ENCODE measurements at regions not wholly inside any gene's neighbourhood (a gene's known extent, or its start where the extent isn't known, plus 50 kb on each side); places are given as distances from the start of the nearest gene placed in this dataset.

DNA sequence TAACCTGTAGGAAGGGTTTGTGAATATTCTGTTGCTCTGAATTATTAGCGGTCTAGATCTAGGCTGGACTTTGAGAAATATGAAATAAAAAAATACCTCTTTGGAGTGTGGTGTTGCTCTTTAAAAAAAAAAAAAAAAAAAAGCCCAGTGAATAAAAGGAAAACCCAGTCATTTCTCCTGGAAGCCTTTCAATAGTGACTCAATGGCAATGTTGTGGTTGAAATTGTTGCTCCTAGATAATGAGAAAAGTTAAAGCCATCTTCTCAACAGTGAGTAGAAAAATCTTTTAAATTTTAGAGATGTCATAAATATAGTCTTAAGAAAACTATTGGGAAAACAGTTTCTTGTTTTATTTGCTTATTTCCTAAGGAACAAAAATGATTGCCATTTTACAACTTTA lies 135.3 kb downstream of the RFC3 start:
- no peak for DNase-seq (ENCODE audit: low spot score)

DNA sequence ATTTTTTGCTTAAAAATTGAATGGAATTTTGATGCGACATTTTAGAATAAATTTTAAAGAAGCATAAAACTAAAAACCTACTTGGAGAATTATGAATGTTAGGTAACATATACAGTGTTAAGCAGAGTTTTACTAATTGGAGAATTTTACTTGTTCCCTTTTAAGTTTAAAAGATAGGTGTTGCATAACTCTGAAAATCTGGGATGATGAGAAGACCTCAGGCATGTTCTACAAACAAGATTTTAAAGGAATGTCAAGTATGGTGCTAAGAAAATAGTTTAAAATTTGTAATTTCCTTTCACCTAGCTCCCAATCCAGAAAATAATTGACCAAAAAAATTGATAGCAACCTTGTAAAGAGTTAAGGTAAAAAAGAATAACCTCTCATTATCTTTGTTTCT lies 135.8 kb downstream of the RFC3 start:
- no peak for DNase-seq (ENCODE audit: low spot score)

DNA sequence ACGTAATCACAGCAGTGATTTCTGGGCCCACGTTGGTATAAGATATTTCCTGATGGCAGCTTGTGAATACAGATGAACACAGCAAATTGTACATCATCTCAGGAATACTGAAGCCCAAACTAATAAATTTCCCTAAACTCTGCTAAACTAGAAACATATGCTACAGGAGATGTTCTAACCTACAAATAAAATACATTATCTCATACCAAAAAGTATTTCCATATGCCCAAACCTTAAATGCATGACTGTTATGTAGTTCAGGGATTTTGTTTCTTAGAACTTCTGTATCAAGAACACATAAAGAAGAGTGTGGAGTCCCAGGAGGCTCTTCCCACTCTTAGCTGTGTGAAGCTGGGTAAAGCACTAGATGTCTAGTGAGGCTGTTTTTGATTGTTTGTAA lies 138.4 kb downstream of the RFC3 start:
- no peak for DNase-seq (ENCODE audit: low spot score)

DNA sequence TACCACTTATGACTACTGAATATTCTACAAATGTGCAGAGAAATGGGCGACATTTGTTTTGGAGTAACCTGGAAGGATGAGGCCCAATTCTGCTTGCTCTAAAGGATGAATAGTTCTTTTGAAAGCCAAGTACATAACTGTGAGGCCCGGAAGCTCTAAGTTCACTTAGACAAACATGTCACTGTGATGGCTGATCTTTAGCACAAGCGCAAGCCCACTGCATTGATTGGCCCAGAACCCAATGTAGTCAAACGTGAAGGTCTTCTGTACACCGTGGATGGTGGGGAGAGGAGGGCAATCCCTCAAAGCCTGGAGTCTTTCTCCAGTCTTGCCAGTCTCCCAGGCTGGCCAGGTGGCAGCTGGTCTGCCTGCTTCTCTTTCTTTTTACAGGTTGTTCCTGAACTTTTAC lies 139.6 kb downstream of the RFC3 start:
- no peak for DNase-seq (ENCODE audit: low spot score)

DNA sequence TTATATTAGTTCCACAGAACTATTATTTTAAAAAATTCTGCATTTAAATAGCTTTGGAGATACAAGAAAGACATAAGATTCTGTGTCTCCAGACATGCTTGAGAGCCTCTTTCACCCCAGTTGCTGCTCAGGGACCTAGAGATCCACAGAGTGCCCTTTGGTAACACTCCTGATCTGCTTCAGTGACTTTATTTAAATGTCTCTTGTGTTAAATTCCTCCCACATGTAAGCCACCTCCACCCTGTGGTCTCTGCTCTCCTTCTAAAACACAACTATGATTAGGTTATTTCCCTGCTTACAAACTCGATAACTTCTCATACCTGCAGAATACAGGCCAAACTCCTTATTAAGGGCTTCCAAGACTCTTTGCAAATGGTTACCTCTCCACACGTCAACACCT lies 141.0 kb downstream of the RFC3 start:
- no peak for DNase-seq (ENCODE audit: low spot score)

DNA sequence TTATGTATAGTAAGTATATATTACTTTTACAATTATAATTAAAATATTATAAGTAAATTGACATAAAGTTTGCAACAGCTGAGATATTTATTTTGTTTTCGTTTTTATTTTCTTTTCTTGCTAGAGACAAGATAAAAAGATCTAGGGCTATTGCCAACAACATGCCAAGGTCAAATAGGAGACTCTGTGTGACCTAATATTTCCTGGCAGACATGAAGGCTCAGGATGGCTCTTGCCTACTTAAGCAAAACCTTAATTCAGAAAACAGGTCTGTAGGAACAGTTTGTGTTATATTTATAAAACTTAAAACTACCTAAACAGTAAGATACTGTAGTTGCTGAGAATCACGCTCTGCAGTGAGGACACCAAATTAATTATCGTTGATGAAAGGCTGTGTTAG lies 145.2 kb downstream of the RFC3 start:
- DNase-seq (ENCODE audit: low spot score), result no peak

DNA sequence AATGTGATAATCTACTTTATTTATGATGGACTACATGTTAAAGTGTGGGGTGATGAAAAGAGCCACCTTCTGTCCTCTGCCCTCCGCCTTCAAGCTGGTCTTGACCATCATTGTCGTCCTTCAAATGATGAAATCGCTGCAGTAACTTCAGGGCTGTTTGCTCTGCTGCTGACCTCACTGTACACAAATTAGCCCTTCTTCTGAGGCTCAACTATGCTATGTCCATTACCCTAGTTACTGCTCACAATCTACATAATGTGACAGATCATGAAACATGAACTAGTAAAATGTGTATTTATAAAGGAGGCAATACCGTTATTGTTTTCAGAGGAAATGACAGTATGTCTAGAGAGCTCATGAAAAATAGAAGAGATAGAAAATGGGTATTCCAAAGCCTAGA lies 145.9 kb downstream of the RFC3 start:
- no peak for DNase-seq (ENCODE audit: low spot score)

DNA sequence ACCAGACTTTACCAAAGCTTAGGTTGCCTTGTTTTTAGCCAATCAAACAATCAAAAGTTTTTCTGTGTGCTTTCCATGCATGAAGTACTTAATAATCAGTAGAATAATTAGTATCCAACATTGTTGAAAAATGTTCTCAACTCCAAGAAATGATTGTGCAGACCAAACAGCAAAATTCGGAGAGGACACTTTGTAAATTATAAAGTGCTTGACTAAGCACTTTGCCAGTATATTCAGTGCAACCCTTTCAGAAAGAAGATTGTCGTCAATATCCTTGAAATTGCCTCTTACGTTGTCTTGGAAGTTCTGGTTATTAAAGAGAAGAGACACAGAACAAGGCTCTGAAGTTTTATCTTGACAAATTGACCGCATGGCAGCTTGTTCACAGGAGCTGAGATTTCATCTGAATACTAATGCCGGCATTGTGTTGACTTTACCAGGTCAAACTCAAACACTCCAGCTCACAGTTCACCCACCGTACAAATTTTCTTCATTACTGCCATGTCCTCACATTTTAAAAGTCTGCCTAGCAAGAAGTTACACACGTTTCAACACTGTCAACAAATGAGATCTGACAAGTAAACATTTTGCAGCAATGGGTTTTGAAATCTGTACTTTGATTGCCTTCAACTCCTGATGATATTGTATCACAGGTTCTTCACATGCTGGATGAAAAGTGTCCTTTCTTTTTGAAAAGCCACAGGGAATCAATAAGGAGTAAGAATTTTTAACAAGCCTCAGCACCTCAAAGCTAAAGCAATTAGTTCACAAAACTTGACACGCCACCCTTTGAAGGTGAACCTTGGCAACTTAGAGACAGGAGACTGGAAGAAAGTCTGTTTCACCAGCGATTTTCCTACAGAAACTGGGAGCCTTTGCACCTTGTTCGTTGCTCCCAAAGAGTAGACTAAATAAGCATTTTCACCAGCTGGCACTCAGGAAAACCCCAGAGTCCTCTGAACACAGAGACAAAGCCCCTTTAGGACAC lies 150.9 kb downstream of the RFC3 start:
- no peak for DNase-seq (ENCODE audit: low spot score)

DNA sequence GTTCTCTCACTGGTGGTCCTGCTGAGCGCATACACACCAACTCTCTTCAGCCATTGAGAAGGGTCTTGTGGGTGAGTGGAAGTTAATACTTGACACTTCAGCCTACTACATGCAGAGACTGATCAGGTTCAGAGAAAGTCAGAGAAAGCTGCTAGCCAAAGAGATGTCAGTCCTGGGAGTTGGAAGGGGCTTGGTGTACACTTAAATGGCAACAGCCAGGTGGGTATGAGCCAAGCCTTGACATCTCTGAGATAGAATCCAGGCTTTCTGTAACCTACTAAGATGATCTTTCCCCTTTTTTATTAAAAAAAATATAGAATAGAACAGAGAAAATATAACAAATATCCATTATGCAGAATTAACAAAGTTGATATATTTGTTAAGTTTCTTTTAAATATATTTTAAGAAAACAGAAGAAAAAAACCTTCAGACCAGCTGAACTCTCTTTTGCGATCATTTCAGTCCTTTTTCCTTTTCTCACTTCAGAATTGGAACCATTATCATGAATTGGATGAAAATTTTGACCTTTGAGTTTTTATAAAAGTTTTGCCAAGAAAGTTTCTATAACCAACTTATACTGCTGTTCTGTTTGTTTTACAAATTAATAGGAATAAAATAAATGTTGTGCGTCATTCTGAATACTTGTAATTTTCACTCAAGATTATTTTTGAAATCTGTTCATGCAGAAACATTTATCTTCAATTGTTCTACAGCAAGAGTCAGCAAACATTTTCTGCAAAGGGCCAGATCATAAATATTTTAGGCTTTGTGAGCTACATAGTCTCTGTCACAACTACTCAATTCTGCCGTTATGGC lies 153.0 kb downstream of the RFC3 start:
- no peak for DNase-seq (ENCODE audit: low spot score)

DNA sequence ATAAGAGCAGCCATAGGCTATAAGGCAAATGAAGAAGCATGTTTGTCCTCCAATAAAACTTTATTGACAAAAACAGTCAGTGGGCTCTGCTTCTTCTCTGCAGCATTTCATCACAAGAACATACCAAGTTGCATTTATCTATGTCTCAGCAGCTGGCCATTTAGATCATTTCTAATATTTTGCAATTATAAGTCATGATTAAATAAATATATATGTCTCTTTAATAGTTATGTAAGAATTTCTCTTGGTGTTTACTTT lies 153.5 kb downstream of the RFC3 start:
- no peak for DNase-seq (ENCODE audit: low spot score)

DNA sequence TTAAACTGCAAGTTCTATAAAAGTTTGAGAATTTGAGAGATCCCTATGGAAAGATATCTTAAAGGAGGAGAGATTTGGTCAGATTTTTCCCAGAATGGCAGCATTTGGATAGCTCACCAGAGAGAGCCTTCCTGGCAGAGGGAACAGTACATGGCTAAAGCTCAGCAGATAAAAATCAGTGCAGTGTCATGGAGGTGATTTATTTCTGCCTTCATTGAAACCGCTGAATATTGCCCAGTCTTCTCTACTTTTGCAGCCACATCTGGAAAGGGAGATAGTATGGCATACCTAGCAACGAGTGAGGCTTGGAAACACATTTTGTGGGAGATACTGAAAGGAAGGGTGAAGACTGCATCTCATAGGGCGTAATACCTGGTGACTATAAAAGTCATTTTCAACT lies 155.2 kb downstream of the RFC3 start:
- no peak for DNase-seq (ENCODE audit: low spot score)

DNA sequence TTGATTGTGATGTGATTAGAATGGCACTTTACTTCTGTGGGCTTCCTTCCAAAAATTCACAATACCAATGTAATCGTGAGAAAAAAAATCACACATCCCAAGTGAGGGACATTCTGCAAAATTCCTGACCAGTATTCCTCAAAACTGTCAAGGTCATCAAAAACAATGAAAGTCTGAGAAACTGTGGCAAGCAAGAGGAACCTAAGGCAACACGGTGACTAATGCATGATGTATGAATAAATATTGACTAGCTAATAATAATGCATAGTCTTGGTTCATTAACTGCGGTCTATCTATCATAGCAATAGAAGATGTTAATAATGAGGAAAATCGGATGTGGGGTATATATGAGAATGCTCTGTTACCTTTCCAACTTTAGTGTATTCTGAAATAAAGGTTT lies 159.0 kb downstream of the RFC3 start:
- DNase-seq (ENCODE audit: low spot score), result no peak

DNA sequence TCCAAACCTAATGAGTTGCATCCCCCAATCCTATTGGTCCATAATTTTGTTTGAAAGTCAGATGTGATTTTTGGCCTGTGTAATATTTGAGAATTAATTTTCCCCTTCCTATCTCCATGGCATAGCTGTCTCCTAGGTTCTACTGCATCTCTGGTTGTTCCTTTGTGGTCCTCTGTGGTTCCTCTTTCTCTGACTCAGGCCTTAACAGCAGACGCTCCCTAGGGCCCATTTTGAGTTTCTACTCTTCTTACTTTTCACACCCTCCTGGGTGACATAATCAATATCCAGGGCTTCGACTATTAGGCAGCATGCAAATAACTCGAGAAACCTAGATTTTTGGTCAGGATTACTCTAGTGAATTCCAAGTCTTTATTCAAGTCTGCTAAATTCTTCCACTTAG lies 160.7 kb downstream of the RFC3 start:
- no peak for DNase-seq (ENCODE audit: low spot score)

DNA sequence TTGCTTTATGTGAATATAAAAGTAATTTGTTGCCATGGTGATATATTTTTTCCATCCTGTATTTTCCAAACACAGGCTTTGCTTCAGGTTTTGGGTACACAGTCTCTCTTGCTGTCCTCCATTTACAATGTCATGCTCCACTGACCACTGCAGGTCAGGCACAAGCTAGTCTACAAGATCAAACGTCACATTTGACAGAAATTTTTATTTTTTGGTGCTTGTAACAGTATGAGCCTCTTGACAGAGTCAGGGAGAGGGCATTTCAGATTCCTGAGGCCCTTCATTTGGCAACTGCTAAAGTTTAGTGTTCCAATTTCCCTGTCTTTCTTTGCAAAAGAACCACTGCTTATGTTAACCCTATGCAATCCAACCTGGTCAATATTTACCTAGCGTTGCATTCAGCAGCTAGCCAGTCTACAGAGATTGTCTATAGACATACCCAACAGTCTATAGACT lies 175.0 kb downstream of the RFC3 start:
- no peak for DNase-seq (ENCODE audit: low spot score)

DNA sequence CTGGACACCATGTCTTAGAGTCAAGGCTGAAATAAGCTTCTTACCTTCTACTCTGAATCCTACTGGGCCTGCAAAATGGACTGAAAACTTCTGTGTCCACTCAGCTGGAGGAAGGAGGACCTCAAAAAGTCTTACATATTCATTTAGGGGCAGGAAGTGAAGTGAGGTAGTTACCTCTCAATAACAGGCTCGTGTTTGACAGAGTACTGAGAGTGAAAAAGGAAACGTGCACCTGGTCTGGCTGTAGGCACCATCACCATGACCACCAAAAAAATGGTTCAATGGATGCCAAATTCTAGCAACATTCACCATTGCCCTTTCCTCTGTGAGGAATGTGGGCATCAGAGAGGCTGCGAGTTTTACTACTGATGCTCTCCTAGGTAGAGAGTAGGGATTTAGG lies 176.2 kb downstream of the RFC3 start:
- no peak for DNase-seq (ENCODE audit: low spot score)

DNA sequence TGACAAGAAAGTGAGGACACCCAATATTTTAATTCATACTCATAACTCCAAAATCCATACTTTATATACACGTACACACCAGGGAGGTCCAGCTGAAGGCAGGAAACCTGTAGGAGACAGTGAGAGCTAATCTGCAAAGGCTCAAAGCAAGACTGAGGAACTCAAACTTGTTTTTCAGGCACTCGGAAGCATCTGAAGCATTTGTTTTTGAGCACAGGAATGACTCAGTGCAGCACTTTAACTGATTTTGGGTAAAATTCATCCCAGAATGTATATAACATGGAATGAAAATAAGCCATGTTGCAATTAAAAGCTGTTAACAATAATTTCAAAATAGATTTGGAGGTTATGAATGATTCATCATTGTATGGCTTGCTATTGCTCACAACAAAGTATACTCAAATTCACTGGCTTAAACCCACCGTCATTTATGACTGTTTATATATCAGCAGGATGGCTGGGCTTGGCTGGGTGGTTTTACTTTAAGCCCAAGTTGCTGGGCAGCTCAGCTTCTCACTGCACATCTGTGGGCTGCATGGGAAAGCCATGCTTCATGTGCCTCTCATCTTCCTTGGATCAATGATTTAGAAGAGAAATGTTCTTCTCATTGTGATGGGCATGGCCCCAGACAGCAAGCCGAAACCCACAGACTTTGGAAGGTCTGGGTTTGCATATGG lies 177.0 kb downstream of the RFC3 start:
- DNase-seq (ENCODE audit: low spot score), result no peak

DNA sequence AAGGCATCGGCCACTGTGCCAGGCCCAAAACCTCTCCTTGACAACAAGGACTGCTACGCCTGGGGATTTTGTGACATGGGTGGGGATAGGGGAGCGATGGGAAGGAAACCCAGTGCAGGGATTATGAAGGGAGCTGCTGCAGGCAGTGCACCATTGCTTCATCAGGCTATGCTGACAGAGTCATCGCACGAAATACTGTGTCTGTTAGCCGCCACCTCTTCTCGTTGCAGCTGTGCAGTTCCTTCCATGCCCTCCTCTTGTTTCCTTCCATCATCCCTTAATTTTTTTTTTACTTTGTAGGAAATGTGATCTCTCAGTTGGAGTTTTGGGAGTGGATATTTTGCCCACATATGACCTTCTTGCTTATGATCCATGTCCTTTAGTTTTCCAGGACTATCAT lies 178.7 kb downstream of the RFC3 start:
- DNase-seq (ENCODE audit: low spot score), result no peak

DNA sequence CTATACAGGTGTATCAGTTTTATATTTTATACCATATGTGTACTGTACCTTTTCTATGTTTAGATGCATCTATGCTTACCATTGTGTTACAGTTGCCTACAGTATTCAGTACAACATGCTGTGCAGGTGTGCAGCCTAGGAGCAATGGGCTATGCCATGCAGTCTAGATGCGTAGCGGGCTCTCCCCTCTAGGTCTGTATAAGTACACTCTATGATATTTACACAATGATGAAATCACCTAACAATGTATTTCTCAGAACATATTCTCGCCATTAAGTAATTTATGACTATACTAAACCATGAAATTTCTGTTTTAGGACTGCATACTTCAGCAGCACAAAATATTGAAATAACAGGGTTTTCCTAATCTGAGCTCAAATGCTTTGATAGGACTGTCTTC lies 179.6 kb downstream of the RFC3 start:
- DNase-seq (ENCODE audit: low spot score), result no peak

DNA sequence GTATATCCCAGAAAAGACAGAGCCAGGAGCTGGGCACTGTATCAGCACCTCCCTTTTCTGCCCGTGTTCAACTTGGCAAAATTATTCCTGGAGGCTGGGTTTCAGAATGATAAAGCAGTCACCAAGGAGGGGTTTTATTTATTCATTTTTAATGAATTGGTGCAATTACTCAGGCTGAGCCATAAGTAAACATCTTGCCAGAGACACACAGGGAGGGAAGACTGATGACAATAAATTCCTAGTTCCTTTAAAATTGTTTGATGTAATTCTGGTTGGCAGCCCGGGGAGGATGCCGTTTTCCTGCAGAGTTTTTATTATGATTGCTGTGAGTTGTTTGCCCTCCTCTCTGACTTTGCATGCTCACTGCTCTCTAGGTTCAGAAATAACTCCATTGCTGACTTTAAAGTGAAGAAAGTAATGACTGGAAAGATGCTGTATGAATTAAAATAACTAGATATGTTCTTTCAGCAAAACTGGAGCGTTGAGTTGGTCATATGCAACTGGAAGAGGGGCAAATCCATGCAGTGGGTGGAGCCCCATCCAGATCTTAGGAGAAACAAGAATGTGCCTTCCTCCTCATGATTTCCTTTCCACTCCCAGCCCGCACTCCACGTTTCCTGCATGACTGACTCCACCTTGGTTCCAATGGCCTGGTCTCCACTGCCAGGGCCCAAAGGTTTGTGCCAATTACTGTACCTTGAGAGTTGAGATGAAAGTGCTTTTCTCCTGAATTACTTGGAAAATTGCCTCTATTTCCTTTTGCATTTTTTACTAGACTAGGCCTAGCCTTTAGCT lies 182.1 kb downstream of the RFC3 start:
- DNase-seq (ENCODE audit: low spot score), result no peak

DNA sequence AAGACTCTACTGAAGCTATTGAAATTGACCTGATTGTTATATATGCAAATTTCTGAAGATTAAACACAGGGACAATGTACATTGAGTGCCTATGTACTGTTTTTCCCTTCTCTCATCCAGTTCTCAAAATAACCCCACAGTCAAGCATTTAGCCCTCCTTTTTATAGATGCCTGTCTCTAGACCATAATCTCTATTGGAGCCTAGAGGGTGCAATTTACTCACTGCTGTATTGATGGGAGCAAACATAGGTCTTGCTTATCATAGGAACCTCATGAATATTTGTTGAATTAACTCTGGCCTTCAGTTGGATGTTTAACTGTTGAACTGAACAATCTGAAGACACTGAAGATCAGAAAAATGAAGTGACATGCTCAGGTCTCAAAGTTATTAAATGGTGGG lies 183.0 kb downstream of the RFC3 start:
- no peak for DNase-seq (ENCODE audit: low spot score)

DNA sequence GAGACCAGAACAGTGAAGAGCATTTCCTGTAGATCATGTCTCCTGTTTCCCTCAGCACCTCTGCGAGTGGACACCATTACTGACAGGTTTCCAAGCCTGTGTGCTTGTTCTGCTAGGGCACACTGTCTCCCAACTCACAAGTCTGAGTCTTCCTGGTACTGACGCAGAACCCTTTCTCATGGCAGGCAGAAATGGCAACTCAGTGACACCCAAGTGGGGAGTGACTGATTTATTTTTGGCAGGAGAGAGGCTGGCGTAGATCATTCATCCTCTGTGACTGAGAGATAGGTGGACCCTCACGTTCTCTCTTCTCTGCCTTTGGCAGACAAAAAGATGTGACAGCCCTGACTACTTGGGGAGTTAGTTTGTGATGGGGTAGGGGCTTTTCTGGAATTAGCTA lies 183.4 kb downstream of the RFC3 start:
- DNase-seq (ENCODE audit: low spot score), result no peak

DNA sequence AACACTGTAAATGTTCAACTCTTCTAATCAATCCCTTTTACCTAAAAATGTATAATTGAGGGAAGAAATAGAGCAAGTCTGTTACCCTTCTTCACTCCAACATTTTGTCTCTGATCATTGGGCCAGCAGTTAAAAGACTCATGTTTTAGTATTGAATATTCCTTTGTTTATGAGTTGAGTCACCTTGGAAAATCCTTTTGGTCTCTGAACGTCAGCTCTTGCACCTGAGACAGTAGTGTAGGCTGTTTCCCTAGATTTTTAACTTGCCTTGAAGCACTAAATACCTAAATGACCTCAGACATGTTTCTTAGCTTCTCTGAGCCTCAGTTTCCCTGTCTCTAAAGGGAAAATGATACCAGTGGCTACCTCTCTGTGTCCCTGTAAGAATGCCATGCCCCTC lies 184.2 kb downstream of the RFC3 start:
- no peak for DNase-seq (ENCODE audit: low spot score)
